HG03469 (cell line): ENCODE measurements at regions not wholly inside any gene's neighbourhood (a gene's known extent, or its start where the extent isn't known, plus 50 kb on each side); places are given as distances from the start of the nearest gene placed in this dataset.

Experiments
- ATAC-seq: cut with Tn5 transposase; IDR thresholded peaks from one replicate; pipeline ENCODE4 v1.9.1; 2021; ENCODE audit warnings: mild to moderate bottlenecking, moderate library complexity, moderate number of reproducible peaks; ENCODE audit not compliant: unreplicated experiment

DNA sequence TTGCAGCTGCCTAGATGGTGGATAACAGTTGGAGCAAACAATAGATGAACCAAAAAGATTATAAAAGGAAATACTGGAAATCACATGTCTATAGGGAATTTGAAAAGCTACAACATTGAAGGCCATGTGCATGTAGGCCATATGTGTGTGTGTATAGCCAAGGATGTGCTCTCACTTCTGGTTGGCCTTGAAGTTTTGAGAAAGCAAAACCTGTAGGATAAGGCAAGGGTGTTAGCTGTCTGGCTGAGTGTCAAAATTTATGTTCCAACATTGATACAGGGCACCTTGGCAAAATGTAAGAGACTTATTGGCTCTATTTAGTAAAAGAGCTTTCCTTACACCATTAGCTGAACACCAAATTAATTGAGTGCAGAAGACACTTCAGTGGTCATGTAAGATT lies 1723.6 kb upstream of the PCDH20 start:
- no peak for ATAC-seq

DNA sequence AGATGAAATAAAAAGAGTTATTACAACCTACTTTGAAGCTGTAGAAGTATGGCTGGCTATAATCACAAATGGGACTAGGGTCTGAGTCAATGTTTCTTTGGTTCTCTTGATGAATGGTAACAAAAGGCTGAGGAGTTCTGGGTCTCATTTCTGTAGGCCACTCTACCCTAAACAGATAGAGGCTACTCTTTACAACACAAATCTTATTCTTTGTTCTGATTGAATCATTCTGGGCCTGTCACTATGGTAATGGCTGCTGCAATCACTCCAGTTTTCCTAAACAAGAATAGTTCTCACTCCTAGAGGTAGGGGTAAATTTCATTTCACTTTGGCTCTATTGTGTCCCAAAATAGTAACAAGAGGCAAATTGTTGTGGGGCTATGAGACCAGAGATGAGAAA lies 1714.3 kb upstream of the PCDH20 start:
- no peak for ATAC-seq

DNA sequence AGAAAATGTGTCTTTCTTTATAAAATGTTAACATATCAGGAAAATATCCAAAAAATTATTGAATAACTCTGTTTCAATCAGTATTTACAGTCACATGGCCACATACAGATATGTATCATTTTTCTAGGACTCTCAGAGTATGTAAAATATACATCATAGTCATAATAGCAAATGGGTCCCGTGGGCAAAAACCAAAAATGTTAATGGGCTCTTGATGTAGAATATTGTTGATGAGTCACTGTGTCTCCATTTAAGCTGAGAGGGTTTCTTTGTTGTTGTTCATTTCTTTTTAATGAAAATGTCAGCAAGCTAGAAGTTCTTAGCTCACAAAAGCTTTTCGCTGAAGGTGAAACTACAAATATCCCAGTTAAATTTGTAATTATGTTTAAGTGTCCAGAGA lies 1713.1 kb upstream of the PCDH20 start:
- ATAC-seq = no peak

DNA sequence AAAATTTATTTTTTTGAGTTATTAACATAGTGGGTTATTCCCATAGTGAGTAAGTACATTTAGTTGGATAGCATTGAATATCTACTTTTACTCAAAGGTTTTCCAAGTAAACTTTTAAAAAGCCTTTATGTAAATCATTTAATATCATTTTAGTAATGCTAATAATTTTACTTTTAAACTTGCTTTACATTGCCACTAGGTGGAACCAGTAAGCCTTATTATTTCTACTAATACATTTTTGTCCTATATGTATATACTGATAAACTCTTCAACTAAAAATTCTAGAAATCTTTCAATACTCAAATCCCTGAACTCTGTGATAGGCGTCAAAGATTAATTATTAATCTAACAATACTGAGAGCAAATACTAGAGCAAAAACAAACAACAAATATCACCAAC lies 1709.2 kb upstream of the PCDH20 start:
- no peak for ATAC-seq

DNA sequence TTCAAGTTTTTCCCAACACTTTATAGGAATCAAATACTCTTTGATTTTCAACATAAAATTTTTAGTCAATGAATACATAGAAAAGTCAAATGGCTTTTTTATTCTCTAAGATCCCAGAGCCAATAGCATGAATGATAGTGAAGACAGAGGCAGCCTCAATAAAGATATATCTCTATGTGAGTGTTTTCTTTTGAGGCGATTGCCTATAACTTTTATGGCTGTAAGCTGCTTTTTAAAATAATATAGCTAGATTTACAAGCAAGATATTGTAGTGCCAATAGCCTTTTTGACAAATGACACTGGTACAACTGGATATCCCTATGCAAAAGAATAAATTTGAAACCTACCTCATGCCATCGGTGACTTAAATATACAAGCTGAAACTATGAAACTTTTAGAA lies 1705.2 kb upstream of the PCDH20 start:
- no peak for ATAC-seq

DNA sequence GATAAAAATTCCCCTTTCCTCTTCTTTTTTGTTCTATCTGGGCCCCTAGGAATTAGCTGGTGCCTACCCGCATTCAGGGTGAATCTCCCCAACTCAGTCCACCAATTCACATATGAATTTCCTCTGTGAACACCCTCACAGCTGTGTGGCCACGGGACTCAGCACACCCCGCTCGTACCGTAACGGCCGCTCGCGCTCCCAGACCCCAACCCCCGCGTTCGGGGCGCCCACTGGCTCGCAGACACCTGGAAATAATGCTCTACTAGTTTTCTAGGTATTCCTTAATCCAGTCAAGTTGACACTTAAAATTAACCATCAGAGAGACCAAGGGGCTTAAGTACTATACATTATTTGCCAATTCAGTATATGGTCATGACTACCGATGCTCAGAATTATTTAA lies 1702.1 kb upstream of the PCDH20 start:
- no peak for ATAC-seq

DNA sequence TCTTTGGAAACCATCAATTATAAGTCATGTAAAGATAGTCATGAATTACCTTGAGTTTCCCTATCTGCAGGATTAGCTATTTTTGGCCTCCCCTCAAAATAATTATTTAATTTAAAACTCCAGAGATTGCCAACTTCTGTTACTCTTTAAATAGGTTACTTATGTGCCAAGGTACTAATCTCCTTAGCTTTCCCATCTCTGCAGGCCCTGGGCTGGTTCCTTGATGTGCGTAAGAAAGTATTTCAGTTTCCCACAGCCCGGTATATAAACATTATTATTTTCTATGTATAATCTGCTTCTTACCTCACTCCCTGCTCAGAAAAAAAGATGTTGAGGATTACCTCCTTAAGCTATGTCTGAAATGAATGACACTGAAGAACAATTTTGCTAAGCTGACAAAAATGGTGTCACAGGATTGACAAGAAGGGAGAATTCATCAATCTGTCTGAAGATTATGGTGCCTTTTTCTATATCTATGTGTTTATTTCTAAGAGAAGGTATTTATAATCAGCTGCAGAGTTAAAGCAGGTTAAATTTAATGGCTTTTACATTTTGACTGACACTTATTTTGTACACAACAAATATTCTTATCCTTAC lies 1697.2 kb upstream of the PCDH20 start:
- ATAC-seq = no peak

DNA sequence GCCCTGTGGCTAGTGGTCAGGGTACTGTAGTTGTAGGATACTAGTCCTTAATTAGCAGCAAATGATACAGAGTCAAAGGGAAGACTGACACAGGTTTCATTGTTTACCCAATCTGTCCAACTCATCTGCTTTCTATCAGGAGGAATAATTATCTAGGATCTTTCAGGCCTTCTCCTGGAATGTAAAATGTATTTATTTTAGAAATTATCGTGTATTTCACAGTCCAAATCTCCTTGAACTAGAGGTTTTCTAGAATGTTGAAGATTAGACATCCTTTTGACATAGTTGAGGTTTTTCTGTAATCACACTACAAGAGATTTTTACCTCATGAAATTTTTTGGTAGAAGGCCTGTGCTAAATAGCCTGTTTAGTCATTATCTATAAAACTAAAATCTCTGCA lies 1694.8 kb upstream of the PCDH20 start:
- no peak for ATAC-seq

DNA sequence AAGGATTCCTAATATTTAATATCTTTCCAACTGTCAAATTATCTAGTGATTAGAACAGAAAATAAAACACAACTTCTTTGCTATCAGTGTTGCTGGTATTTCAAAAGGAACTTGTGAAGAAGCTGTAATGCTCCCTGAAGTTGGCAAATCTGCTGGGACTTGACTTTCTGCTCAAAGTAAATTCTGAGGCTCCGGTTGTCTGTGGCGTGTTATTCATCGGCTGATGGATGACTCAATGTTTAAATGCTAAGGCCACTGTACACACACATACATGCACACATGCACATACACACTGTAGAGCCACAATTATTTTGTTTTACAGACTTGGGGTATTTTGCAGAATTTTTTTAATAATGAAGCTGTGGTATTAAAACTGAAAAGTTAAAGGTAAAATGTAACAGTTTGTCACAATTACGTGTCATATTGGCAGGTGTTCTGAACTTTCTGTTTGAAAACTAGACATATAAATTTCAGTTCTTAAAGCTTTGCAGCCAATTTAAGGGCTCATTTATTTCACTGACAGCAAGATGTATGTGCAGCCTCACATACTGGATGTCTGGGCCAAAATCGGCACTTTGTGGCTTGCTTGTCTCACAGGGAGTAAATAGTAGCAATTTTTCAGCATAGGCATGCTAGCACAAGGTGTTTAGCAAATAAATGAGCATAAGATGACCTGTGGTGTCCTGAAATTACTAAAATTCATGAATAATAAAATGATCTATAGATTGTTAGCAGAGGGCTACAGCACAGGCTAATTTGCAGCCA lies 1691.7 kb upstream of the PCDH20 start:
- ATAC-seq = no peak

DNA sequence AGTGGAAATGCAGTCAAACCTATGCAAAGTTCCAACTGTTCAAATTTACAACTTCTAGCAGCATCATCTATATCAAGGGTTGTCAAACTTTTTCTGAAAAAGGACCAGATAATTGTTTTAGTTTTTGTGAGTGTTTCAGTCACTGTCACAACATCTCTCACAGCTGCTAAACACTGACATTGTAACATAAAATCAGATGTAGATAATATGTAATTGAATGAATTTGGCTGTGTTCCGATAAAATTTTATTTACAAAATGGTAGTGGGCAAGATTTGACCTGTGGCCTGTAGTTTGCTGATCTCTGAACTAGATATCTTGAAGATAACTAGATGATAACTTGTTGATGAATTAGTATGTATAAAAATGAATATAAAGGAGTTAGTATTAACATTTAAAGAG lies 1679.1 kb upstream of the PCDH20 start:
- ATAC-seq = no peak

DNA sequence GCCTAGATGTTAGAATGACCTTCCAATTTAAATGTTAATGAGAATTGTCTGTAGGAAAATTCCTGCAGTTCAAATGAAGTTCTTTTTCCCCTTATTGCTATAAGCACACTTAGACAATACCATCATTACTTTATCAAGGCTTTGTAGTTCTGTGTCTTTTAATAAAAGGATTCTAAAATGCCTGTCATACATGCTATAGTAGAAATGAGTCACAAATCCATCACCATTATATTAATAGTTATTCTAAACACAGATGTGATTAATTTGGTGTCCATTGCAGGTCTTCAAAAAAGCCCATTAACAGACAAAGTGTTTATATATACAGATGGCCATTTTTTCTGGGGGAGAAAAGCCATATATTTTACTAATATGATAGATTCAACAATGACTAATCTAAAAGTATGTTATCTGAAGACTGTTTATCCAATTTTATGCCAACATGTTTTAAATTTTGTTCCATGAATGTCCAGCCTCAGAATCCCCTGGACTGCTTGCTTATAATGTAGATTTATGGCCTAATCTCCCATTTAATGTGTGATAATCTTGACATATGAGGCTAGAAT lies 1678.3 kb upstream of the PCDH20 start:
- ATAC-seq = no peak

DNA sequence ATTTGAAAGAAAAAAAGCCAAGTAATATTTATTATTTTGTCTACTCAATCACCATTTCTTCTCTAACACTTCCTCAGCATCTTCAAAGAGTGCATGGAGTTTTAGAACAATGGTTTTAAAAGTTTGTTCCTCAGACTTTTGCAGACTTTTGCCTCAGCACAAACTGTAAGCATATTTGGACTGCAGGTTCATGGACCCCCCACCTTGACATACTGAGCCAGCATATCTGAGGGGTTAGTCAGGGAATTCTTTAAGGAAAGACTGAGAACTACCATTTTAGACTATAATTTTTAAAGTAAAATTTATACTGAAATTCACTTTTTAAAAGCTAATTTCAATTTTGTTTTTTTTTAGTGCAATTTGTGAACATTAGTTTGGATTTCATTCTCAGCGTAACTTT lies 1676.8 kb upstream of the PCDH20 start:
- no peak for ATAC-seq

DNA sequence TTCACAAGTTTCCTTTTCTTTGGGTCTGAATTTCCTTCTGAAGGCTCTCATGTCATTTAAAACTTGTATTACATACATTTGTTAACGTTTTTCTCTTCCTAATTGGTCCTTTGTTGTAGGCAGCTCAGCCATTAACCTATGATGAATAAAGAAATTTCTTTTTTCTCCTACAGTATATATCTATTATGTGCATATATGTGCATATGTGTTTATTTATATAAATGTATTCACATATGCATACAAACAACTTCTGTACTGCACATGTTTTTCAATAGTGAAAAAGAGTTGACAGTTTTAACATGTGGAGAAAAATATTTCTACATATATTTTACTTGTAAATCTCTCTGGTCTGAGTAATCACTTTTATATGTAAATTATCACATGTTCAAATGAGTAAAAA lies 1674.9 kb upstream of the PCDH20 start:
- no peak for ATAC-seq

DNA sequence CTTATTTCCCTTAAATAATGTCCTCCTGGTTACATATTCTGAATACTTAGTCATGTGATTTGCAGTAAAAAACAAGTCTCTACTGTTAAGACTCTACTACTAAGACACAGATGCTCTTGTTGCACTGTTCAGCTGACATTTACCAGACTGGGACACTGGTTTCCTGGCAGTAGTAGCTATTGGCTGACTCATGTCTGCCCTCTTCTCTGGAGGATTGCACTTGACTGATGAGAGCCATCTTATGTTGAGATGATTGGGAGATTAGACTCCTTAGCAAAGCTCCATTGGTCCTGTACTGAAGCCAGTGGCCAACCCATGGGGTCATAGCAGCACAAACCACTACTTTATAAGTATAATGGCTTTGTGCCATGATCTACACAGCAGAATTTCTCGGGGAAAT lies 1672.6 kb upstream of the PCDH20 start:
- no peak for ATAC-seq

DNA sequence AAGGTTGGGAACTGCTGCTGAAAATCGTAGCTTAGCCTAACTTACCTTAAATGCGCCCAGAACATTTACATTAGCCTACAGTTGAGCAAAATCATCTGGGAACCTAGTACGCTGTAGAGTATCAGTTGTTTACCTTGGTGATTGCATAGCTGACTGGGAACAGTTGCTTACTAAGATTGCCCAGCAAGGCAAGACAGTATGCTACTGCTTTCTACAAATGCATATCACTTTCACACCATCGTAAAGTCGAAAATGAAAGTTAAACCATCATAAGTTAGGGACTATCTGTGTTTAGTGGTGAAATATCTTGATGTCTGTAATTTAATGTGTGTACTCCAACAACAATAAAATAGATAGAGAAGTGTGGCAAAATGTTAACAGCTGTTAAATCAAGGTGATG lies 1670.6 kb upstream of the PCDH20 start:
- ATAC-seq = no peak

DNA sequence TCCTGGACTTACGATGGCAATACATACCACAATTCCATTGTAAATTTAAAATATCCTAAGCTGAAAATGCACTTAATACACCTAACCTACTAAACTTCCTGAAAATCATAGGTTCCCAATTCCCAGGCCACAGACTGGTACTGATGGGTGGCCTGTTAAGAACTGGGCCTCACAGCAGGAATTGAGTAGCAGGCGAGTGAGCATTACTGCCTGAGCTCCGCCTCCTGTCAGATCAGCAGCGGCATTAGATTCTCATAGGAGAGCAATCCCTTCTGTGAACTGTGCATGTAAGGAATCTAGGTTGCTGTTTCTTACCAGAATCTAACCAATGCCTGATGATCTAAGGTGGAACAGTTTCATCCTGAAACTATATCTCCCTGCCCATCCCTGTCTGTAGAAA lies 1670.2 kb upstream of the PCDH20 start:
- ATAC-seq = no peak

DNA sequence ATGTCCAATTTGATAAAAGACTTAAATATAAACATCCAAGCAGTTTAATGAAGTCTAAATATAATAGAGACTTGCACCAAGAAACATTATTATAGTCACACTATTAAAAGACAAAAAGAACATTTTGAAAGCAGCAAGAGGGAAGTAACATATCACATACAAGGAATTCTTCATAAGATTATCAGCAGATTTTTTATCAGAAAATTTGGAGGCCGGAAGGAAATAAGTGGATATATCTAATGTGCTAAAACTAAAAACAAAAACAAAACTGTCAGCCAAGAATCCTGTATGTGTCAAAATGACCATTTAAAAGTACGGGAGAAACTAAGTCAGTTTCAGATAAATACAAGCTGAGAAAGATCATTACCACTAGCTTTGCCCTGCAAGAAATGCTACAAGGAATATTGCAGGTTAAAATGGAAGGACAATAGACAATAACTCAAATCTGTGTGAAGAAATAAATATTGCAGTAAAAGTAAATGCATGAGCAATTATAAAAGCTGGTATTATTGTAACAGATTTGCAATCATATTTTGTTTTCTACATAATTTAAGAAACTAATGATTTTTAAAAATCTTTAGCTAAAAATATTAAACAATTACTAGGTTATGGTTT lies 1665.9 kb upstream of the PCDH20 start:
- no peak for ATAC-seq

DNA sequence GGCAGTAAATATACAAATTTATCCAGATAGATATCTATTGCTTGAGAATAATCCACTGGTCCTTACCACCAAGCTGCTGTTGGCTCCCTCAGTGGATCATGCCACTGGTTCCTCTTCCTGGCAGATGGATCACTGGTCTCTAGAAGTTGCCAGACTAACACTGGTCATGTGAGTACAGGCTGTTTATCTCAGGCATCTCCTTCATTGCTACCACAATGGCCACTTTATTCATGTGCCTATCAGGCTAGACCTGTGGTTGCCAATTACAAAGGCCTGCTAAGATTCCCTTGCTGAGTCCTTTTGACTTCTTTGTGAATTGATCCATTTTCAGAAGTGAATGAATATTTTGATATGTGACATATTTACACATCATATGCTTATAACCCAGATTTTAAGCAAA lies 1659.5 kb upstream of the PCDH20 start:
- ATAC-seq = no peak

DNA sequence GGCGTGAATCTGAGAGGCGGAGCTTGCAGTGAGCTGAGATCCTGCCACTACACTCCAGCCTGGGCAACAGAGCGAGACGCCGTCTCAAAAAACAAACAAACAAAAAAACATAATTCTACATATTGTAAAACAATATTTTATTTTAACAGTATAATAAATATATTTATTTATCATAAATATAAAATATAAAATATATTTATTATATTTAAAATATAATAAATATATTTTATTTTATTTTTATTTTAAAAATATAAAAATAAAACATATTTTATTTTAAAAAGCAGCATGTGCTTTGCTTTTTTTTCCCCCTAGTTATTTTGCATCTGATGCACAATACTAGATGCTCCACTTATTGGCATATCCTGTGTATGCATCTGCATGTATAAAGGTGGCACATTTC lies 1634.6 kb upstream of the PCDH20 start:
- no peak for ATAC-seq

DNA sequence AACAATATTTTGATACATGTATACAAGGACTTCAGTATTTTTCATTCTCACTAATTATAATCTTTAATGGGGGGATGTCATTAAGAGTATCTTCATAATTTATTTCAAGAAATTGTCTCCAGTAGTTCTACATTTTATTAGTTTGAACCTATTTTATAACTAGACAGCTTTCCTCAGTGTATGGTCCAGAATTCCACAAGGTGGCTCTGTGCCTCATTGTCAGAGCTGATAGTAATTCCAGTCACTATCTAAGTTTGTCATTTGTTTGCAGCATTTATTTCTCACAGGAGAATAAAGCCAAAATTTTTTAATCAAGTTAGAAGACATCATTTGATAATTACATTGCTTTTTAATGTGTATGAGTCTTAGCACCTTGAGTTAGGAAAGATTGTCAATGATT lies 1633.0 kb upstream of the PCDH20 start:
- ATAC-seq = no peak

DNA sequence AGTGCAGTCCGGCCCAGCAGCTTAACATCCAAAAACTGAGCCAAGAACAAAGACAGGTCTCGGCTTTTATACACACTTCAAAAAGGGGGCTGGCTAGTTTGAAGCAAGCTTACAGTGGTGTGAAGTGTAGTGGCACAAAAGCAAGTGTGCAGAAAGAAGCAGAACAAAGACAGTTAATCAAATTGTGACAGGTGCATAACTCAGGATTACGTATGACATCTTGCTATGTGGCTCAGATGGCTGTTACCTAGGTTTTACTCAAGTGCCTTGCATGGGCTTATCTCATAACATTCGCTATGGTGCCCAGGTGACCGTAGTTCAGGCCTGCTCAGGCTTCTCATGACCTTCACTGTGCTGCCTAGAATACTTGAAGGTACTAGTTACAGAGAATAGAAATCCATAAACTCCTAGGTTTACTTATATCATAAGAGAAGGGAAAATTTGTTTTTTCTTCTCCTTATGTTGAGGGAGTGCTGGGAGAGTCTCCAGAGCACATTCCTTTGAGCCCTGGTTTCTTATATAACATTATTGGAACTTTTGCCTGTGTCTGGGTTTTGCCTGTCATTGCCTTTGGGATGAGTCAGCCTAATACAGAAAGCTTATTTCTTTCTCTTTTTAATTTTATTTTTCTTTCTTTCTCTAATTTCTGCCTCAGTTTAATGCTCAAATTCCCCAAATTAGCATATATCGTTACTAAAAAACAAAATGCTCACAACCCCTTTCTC lies 1629.1 kb upstream of the PCDH20 start:
- no peak for ATAC-seq

DNA sequence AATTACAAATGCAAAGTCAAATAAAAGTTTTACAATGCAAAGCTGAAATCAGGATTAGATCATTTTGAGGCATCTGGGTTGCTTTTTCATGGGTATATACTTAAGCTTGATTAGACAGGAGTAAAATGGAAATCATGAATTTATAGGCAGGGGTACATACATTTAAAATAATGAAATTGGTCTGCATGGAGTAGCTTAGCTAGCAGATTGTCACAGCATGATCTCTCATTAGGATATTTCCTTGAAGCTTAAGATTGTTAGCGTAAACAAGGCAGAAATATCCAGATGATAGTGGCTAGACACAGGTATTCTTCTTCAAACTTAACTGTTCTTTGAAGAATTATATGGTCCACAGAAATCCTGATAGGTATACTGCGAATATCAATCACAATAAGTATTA lies 1627.0 kb upstream of the PCDH20 start:
- no peak for ATAC-seq
